HCT116 (cell line): ENCODE measurements at regions not wholly inside any gene's neighbourhood (a gene's known extent, or its start where the extent isn't known, plus 50 kb on each side); places are given as distances from the start of the nearest gene placed in this dataset.

Experiments used
- ATAC-seq: fragments of 200-7000 bp; cut with Tn5 transposase; 2 replicates; pipeline ENCODE4 v1.9.1; 2020; ENCODE audit warnings: mild to moderate bottlenecking, moderate library complexity
- BruUV-seq: library from RNA; stranded (reverse); fragments of 400-500 nt; replicated peaks from 2 replicates; lab custom pipeline; 2021; lab: Mats Ljungman, UMichigan
- CTCF ChIA-PET: fragments of 300-600 bp; sonication (Branson Sonifier 250); formaldehyde crosslinking; loops from one replicate; lab custom pipeline; 2021; ENCODE audit warnings: antibody characterized with exemption; lab: Charles Lee
- POLR2A ChIA-PET: fragments of 300-600, 350-600 bp; sonication (Branson Sonifier 250); formaldehyde crosslinking; loops from one replicate; lab custom pipeline; 2021; ENCODE audit warnings: antibody characterized with exemption; lab: Charles Lee
- RAD21 ChIA-PET, 2 experiments: fragments of 300-600 bp; sonication (Branson Sonifier 250); formaldehyde crosslinking; loops; one replicate each; lab custom pipeline; 2023; ENCODE audit warnings: low total read pairs in 2 of 2; ENCODE audit not compliant: uncharacterized antibody in 2 of 2, unreplicated experiment in 2 of 2, low non-redundant PET in 1 of 2; lab: Charles Lee
- DNase-seq: peaks from one replicate; pipeline ENCODE4 v3.0.0-alpha.2; 2010; ENCODE audit warnings: low read depth, low spot score
- H2AFZ ChIP-seq: fragments of 200-600 bp; shearing (Covaris generic), sonication (generic); 2 replicates; pipeline ENCODE4 v1.6.1; 2017; ENCODE audit warnings: low read depth, mixed run types, mixed read lengths, antibody characterized with exemption, low read length; ENCODE audit not compliant: poor library complexity, severe bottlenecking
- H3K27ac ChIP-seq: 2 replicates; pipeline ENCODE4 v1.5.1; 2012; ENCODE audit warnings: low read depth, low read length
- H3K27me3 ChIP-seq: fragments of 200-600 bp; sonication (generic); 2 replicates; pipeline ENCODE4 v1.6.1; 2016; ENCODE audit warnings: mixed run types, low read length, mixed read lengths; ENCODE audit not compliant: insufficient read depth
- H3K36me3 ChIP-seq, 2 experiments: fragments of 200-500 bp in 1 of 2; fragments of 200-600 bp in 1 of 2; sonication (Bioruptor generic) in 1 of 2; sonication (generic) in 1 of 2; 2 replicates each; pipeline versions ENCODE4 v1.5.1 to v1.6.1; 2014 to 2016; ENCODE audit warnings: low read length in 2 of 2, inconsistent platforms in 1 of 2, mixed read lengths in 1 of 2, mixed run types in 1 of 2; ENCODE audit not compliant: insufficient read depth in 2 of 2, control insufficient read depth in 1 of 2
- H3K4me1 ChIP-seq, 2 experiments: fragments of 200-600 bp in 1 of 2; sonication (generic) in 1 of 2; 2 replicates each; pipeline versions ENCODE4 v1.5.1 to v1.6.1; 2012 to 2017; ENCODE audit warnings: low read length in 2 of 2, inconsistent platforms in 1 of 2, mild to moderate bottlenecking in 1 of 2, mixed read lengths in 1 of 2, mixed run types in 1 of 2, moderate library complexity in 1 of 2; ENCODE audit not compliant: insufficient read depth in 2 of 2, control insufficient read depth in 1 of 2
- H3K4me2 ChIP-seq: fragments of 200-600 bp; sonication (generic); 2 replicates; pipeline ENCODE4 v1.6.1; 2017; ENCODE audit warnings: mixed run types, low read length, mixed read lengths
- H3K4me3 ChIP-seq, 2 experiments: fragments of 200-600 bp in 1 of 2; sonication (generic) in 1 of 2; replicated peaks in 1 of 2; 2 replicates each; pipeline ENCODE4 v1.5.1; 2011 to 2016; ENCODE audit warnings: low read length in 2 of 2, control low read depth in 1 of 2, low read depth in 1 of 2, mild to moderate bottlenecking in 1 of 2, mixed read lengths in 1 of 2, mixed run types in 1 of 2
- H3K79me2 ChIP-seq: fragments of 200-600 bp; sonication (generic); 2 replicates; pipeline ENCODE4 v1.6.1; 2017; ENCODE audit warnings: mild to moderate bottlenecking, mixed run types, low read length, moderate library complexity, mixed read lengths; ENCODE audit not compliant: insufficient read depth
- H3K9ac ChIP-seq: fragments of 200-600 bp; sonication (generic); 2 replicates; pipeline ENCODE4 v1.6.1; 2016; ENCODE audit warnings: low read length, mixed read lengths
- H3K9me2 ChIP-seq: fragments of 200-600 bp; sonication (generic), shearing (Covaris generic); 2 replicates; pipeline ENCODE4 v1.6.1; 2017; ENCODE audit warnings: mixed run types, mild to moderate bottlenecking, moderate library complexity; ENCODE audit not compliant: insufficient read depth
- H3K9me3 ChIP-seq, 2 experiments: fragments of 200-500 bp in 1 of 2; fragments of 200-600 bp in 1 of 2; sonication (Bioruptor generic) in 1 of 2; sonication (generic) in 1 of 2; 2 replicates each; pipeline ENCODE4 v1.6.1; 2014 to 2017; ENCODE audit warnings: low read length in 2 of 2, mixed read lengths in 2 of 2, inconsistent platforms in 1 of 2, low read depth in 1 of 2, mild to moderate bottlenecking in 1 of 2, mixed run types in 1 of 2, moderate library complexity in 1 of 2; ENCODE audit not compliant: control insufficient read depth in 1 of 2, insufficient read depth in 1 of 2
- H4K20me1 ChIP-seq: fragments of 200-600 bp; sonication (generic), shearing (Covaris generic); 2 replicates; pipeline ENCODE4 v1.6.1; 2017; ENCODE audit warnings: mixed run types, mild to moderate bottlenecking, moderate library complexity; ENCODE audit not compliant: insufficient read depth
- CBX3 ChIP-seq: IDR thresholded peaks from 2 replicates; pipeline ENCODE4 v1.6.1; 2012; ENCODE audit warnings: low read depth
- EGR1 ChIP-seq: IDR thresholded peaks from 2 replicates; pipeline ENCODE4 v1.6.1; 2012; ENCODE audit warnings: low read depth
- ELF1 ChIP-seq: IDR thresholded peaks from 2 replicates; pipeline ENCODE4 v1.6.1; 2012; ENCODE audit warnings: low read depth, borderline replicate concordance
- EZH2 ChIP-seq: fragments of 200-600 bp; sonication (generic); IDR thresholded peaks from 2 replicates; pipeline ENCODE4 v1.6.1; 2017; ENCODE audit warnings: antibody characterized with exemption, mixed run types
- EZH2phosphoT487 ChIP-seq: fragments of 200-600 bp; IDR thresholded peaks from 2 replicates; pipeline ENCODE4 v1.6.1; 2018; ENCODE audit warnings: antibody characterized with exemption, borderline replicate concordance
- FOSL1 ChIP-seq: IDR thresholded peaks from 2 replicates; pipeline ENCODE4 v1.6.1; 2012; ENCODE audit warnings: low read depth
- POLR2AphosphoS5 ChIP-seq: IDR thresholded peaks from 2 replicates; pipeline ENCODE4 v1.6.1; 2011; ENCODE audit warnings: mild to moderate bottlenecking, low read depth, low read length, moderate library complexity
- RAD21 ChIP-seq: IDR thresholded peaks from 2 replicates; pipeline ENCODE4 v1.6.1; 2012; ENCODE audit warnings: low read depth, mild to moderate bottlenecking
- SP1 ChIP-seq: IDR thresholded peaks from 2 replicates; pipeline ENCODE4 v1.6.1; 2012; ENCODE audit warnings: low read depth
- TCF7L2 ChIP-seq: IDR thresholded peaks from 2 replicates; pipeline ENCODE4 v1.7.0; 2011; ENCODE audit warnings: borderline replicate concordance, inconsistent platforms; ENCODE audit not compliant: insufficient read depth, insufficient read length; ENCODE audit errors: extremely low read depth
- YY1 ChIP-seq: IDR thresholded peaks from 2 replicates; pipeline ENCODE4 v1.6.1; 2011; ENCODE audit warnings: low read length, low read depth, moderate library complexity, mild to moderate bottlenecking; ENCODE audit not compliant: insufficient replicate concordance; ENCODE audit errors: extremely low read depth
- ZFX ChIP-seq: fragments of 450-650 bp; IDR thresholded peaks from 2 replicates; pipeline ENCODE4 v1.6.1; 2017
- intact Hi-C: fragments of 100-400 bp; cut with micrococcal nuclease; formaldehyde crosslinking; loops from 2 replicates; pipeline ENCODE4 v1.10.0; 2022
- TF ChIP-seq, protein P1 (sequence below): IDR thresholded peaks from 2 replicates; pipeline ENCODE4 v1.6.1; 2012; ENCODE audit warnings: low read depth
- TF ChIP-seq, protein P2 (sequence below): IDR thresholded peaks from 2 replicates; pipeline ENCODE4 v1.6.1; 2011; ENCODE audit warnings: mild to moderate bottlenecking, low read length, moderate library complexity; ENCODE audit not compliant: insufficient replicate concordance; ENCODE audit errors: extremely low read depth
- TF ChIP-seq, protein P3 (sequence below), 3 experiments: fragments of 200-600 bp in 1 of 3; sonication (generic) in 1 of 3; IDR thresholded peaks in 2 of 3; conservative IDR thresholded peaks in 1 of 3; 2 replicates each; pipeline ENCODE4 v1.5.1; 2012 to 2017; ENCODE audit warnings: low read depth in 2 of 3, low read length in 2 of 3, antibody characterized with exemption in 1 of 3, borderline replicate concordance in 1 of 3, control low read depth in 1 of 3, mild to moderate bottlenecking in 1 of 3, mixed read lengths in 1 of 3, mixed run types in 1 of 3, moderate library complexity in 1 of 3; ENCODE audit not compliant: insufficient read depth in 1 of 3

DNA sequence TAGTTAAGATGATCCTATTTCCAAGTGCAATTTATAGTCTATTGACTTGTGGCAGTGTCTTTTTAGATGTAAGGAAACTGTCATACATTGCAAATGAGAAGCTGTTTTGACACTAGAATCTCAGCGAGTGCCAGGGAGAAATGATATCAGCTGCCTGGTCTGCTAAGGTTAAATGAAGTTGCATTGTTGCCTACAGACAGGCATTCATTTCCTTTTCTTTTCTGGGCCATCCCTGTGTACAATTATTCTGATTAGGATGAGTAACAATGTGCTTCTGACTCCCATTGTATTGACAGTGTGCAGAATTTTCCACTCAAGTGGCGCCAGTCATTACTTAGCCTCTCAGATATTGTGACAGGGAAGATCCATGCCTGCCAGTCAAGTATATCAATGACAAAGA, 231.2 kb downstream of the GPAT3 start (continued):
- TF ChIP-seq, protein P1, sequence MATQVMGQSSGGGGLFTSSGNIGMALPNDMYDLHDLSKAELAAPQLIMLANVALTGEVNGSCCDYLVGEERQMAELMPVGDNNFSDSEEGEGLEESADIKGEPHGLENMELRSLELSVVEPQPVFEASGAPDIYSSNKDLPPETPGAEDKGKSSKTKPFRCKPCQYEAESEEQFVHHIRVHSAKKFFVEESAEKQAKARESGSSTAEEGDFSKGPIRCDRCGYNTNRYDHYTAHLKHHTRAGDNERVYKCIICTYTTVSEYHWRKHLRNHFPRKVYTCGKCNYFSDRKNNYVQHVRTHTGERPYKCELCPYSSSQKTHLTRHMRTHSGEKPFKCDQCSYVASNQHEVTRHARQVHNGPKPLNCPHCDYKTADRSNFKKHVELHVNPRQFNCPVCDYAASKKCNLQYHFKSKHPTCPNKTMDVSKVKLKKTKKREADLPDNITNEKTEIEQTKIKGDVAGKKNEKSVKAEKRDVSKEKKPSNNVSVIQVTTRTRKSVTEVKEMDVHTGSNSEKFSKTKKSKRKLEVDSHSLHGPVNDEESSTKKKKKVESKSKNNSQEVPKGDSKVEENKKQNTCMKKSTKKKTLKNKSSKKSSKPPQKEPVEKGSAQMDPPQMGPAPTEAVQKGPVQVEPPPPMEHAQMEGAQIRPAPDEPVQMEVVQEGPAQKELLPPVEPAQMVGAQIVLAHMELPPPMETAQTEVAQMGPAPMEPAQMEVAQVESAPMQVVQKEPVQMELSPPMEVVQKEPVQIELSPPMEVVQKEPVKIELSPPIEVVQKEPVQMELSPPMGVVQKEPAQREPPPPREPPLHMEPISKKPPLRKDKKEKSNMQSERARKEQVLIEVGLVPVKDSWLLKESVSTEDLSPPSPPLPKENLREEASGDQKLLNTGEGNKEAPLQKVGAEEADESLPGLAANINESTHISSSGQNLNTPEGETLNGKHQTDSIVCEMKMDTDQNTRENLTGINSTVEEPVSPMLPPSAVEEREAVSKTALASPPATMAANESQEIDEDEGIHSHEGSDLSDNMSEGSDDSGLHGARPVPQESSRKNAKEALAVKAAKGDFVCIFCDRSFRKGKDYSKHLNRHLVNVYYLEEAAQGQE, result no peak
- TF ChIP-seq, protein P2, sequence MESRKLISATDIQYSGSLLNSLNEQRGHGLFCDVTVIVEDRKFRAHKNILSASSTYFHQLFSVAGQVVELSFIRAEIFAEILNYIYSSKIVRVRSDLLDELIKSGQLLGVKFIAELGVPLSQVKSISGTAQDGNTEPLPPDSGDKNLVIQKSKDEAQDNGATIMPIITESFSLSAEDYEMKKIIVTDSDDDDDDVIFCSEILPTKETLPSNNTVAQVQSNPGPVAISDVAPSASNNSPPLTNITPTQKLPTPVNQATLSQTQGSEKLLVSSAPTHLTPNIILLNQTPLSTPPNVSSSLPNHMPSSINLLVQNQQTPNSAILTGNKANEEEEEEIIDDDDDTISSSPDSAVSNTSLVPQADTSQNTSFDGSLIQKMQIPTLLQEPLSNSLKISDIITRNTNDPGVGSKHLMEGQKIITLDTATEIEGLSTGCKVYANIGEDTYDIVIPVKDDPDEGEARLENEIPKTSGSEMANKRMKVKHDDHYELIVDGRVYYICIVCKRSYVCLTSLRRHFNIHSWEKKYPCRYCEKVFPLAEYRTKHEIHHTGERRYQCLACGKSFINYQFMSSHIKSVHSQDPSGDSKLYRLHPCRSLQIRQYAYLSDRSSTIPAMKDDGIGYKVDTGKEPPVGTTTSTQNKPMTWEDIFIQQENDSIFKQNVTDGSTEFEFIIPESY, result no peak

DNA sequence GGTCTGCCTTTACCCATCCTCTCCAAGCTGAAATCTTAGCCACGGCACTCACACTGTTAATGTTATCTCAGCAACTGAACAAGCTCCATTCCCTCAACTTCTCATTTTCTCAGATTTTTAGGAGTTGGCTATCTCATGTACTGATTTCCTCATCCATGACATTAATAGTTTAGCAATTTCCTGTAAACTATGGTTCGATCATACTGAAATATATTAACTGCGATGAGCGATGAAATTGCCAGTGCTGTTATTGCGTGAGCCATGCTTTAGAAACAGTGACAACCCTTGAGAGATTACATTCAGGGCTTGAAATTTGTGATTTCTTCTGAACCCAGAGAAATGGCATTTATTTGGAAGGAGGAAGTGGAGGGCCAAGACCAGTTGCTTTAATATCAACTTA, 223.7 kb downstream of the GPAT3 start:
- intact Hi-C loops, result no loop called here
- CTCF ChIA-PET, result no interaction called here
- no peak for TF ChIP-seq FOSL1
- no peak for TF ChIP-seq YY1
- no peak for TF ChIP-seq EGR1
- no peak for TF ChIP-seq SP1
- TF ChIP-seq EZH2, result no peak
- TF ChIP-seq ZFX, result no peak
- TF ChIP-seq TCF7L2, result no peak
- no peak for TF ChIP-seq ELF1
- no peak for TF ChIP-seq RAD21
- TF ChIP-seq, protein P2, result no peak
- TF ChIP-seq CBX3, result no peak
- TF ChIP-seq EZH2phosphoT487, result no peak
- TF ChIP-seq, protein P3, sequence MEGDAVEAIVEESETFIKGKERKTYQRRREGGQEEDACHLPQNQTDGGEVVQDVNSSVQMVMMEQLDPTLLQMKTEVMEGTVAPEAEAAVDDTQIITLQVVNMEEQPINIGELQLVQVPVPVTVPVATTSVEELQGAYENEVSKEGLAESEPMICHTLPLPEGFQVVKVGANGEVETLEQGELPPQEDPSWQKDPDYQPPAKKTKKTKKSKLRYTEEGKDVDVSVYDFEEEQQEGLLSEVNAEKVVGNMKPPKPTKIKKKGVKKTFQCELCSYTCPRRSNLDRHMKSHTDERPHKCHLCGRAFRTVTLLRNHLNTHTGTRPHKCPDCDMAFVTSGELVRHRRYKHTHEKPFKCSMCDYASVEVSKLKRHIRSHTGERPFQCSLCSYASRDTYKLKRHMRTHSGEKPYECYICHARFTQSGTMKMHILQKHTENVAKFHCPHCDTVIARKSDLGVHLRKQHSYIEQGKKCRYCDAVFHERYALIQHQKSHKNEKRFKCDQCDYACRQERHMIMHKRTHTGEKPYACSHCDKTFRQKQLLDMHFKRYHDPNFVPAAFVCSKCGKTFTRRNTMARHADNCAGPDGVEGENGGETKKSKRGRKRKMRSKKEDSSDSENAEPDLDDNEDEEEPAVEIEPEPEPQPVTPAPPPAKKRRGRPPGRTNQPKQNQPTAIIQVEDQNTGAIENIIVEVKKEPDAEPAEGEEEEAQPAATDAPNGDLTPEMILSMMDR (IDR thresholded peaks at IDR 0.05 in 2 of 3, conservative IDR thresholded peaks at IDR 0.05 in 1 of 3; ENCODE audit: borderline replicate concordance in 1 of 3, insufficient read depth in 1 of 3, low read depth in 2 of 3, low read length in 2 of 3), result no peak
- TF ChIP-seq POLR2AphosphoS5, result no peak

More for the DNA sequence above, 223.7 kb downstream of the GPAT3 start:
- no TSS peak for BruUV-seq
- ChIA-PET RAD21 (no interaction called here), POLR2A (no interaction called here)
- Histone ChIP-seq H3K79me2 (no peaks in the 10 kb centered on the region), H3K9ac (no peak overlapping the region), H3K27me3 (no peaks in the 10 kb centered on the region), H3K4me3 (no peak overlapping the region), H3K4me1 (peaks cover 0 to 6% of the 10 kb centered on the region in 2 experiments; a peak in 1 of 4 replicates), H3K9me2 (no peaks in the 10 kb centered on the region), H3K4me2 (no peak overlapping the region), H4K20me1 (no peaks in the 10 kb centered on the region), H3K9me3 (no peaks in the 10 kb centered on the region), H3K27ac (no peak overlapping the region), H2AFZ (no peak overlapping the region), H3K36me3 (no peaks in the 10 kb centered on the region)
- no peak for ATAC-seq
- no peak for DNase-seq
